HepG2 (cell line): ENCODE measurements at regions not wholly inside any gene's neighbourhood (a gene's known extent, or its start where the extent isn't known, plus 50 kb on each side); places are given as distances from the start of the nearest gene placed in this dataset.

Experiments
- ATAC-seq: fragments of 200-7000 bp; cut with Tn5 transposase; 3 replicates; pipeline ENCODE4 v1.9.1; 2020; ENCODE audit warnings: mild to moderate bottlenecking, moderate library complexity
- BruUV-seq: library from RNA; stranded (reverse); fragments of 400-500 nt; replicated peaks from 2 replicates; lab custom pipeline; 2021; lab: Mats Ljungman, UMichigan
- CTCF ChIA-PET: fragments of 300-600 bp; formaldehyde crosslinking; extraction: SDS; loops from one replicate; lab custom pipeline; 2021; ENCODE audit warnings: low total read pairs, inconsistent platforms, low intra/inter-chr PET ratio; lab: Yijun Ruan, JAX
- POLR2A ChIA-PET: fragments of 350-600 bp; sonication (Branson Sonifier 250); formaldehyde crosslinking; loops from one replicate; lab custom pipeline; 2020; ENCODE audit warnings: antibody characterized with exemption, inconsistent platforms; lab: Yijun Ruan, JAX
- DNase-seq: peaks from one replicate; pipeline ENCODE4 v3.0.0-alpha.2; 2015; ENCODE audit warnings: low spot score
- FAIRE-seq: peaks from 3 replicates; lab custom pipeline; 2011; peaks lifted over from hg19 to GRCh38; lab: Jason Lieb, UNC
- H2AFZ ChIP-seq: one replicate; pipeline ENCODE4 v1.6.1; 2011; ENCODE audit warnings: low read length, inconsistent platforms
- H3K27ac ChIP-seq: fragments of 300-600 bp; 3 replicates; pipeline ENCODE4 v1.8.0; 2011; ENCODE audit warnings: mixed run types, mild to moderate bottlenecking, mixed read lengths, low read length, inconsistent platforms; ENCODE audit not compliant: insufficient read depth; ENCODE audit errors: extremely low read length
- H3K27me3 ChIP-seq, 2 experiments: fragments of 200-600 bp in 1 of 2; 2 replicates in 1 of 2; 3 replicates in 1 of 2; pipeline versions ENCODE4 v1.6.0 to v1.8.0; 2011; ENCODE audit warnings: low read length in 2 of 2, mild to moderate bottlenecking in 2 of 2, moderate library complexity in 2 of 2, inconsistent platforms in 1 of 2; ENCODE audit not compliant: insufficient read depth in 2 of 2, control insufficient read depth in 1 of 2
- H3K36me3 ChIP-seq, 2 experiments: fragments of 200-600 bp in 1 of 2; replicated peaks in 1 of 2; 2 replicates in 1 of 2; 3 replicates in 1 of 2; pipeline versions ENCODE4 v1.5.1 to v1.8.0; 2011; ENCODE audit warnings: low read length in 2 of 2, inconsistent platforms in 1 of 2; ENCODE audit not compliant: insufficient read depth in 2 of 2, control insufficient read depth in 1 of 2
- H3K4me1 ChIP-seq: 2 replicates; pipeline ENCODE4 v1.5.1; 2012; ENCODE audit warnings: low read length, inconsistent platforms; ENCODE audit not compliant: insufficient read depth
- H3K4me2 ChIP-seq: 2 replicates; pipeline ENCODE4 v1.6.0; 2011; ENCODE audit warnings: low read depth, low read length, inconsistent platforms
- H3K4me3 ChIP-seq, 3 experiments: fragments of 200-600 bp in 1 of 3; sonication (generic), shearing (Covaris generic) in 1 of 3; replicated peaks in 1 of 3; 2 replicates each; pipeline ENCODE4 v1.5.1; 2011 to 2016; ENCODE audit warnings: low read length in 3 of 3, inconsistent platforms in 2 of 3, low read depth in 2 of 3, mild to moderate bottlenecking in 2 of 3, control low read depth in 1 of 3, mixed read lengths in 1 of 3; ENCODE audit not compliant: insufficient read depth in 1 of 3
- H3K79me2 ChIP-seq: one replicate; pipeline ENCODE4 v1.6.1; 2011; ENCODE audit warnings: low read length, inconsistent platforms; ENCODE audit not compliant: insufficient read depth
- H3K9ac ChIP-seq: 2 replicates; pipeline ENCODE4 v1.6.0; 2011; ENCODE audit warnings: mild to moderate bottlenecking, low read depth, low read length, inconsistent platforms; ENCODE audit not compliant: insufficient read depth
- H3K9me3 ChIP-seq: 2 replicates; pipeline ENCODE4 v1.5.1; 2012; ENCODE audit warnings: mild to moderate bottlenecking, low read length
- H4K20me1 ChIP-seq: 2 replicates; pipeline ENCODE4 v1.6.0; 2011; ENCODE audit warnings: inconsistent platforms, mild to moderate bottlenecking, low read length, moderate library complexity; ENCODE audit not compliant: insufficient read depth
- HMGXB3 ChIP-seq: sonication (generic); formaldehyde crosslinking; IDR thresholded peaks from 2 replicates; pipeline ENCODE4 v1.4.0; 2020; ENCODE audit warnings: missing genetic modification reagents, borderline replicate concordance
- MAZ ChIP-seq, 2 experiments: sonication (generic) in 1 of 2; formaldehyde crosslinking in 1 of 2; IDR thresholded peaks; 2 replicates each; pipeline versions ENCODE4 v1.5.0 to v1.6.1; 2012 to 2020; ENCODE audit warnings: low read depth in 2 of 2, mild to moderate bottlenecking in 2 of 2, borderline replicate concordance in 1 of 2, improper control_type of control experiment in 1 of 2, low read length in 1 of 2, missing genetic modification reagents in 1 of 2, moderate library complexity in 1 of 2
- MYC ChIP-seq: sonication (generic); formaldehyde crosslinking; IDR thresholded peaks from 2 replicates; pipeline ENCODE4 v1.9.0; 2021; ENCODE audit warnings: missing genetic modification reagents, borderline replicate concordance
- NFYB ChIP-seq: sonication (generic); formaldehyde crosslinking; IDR thresholded peaks from 2 replicates; pipeline ENCODE4 v1.4.0; 2020; ENCODE audit warnings: missing genetic modification reagents
- SETDB1 ChIP-seq: sonication (generic); formaldehyde crosslinking; IDR thresholded peaks from 2 replicates; pipeline ENCODE4 v1.5.1; 2020; ENCODE audit warnings: missing genetic modification reagents, mild to moderate bottlenecking, borderline replicate concordance
- ZBTB2 ChIP-seq: sonication (generic); formaldehyde crosslinking; IDR thresholded peaks from 2 replicates; pipeline ENCODE4 v1.8.0; 2022; ENCODE audit warnings: low read depth, missing genetic modification reagents
- ZBTB21 ChIP-seq: sonication (generic); formaldehyde crosslinking; IDR thresholded peaks from 2 replicates; pipeline ENCODE4 v1.4.0; 2020; ENCODE audit warnings: missing genetic modification reagents
- ZNF276 ChIP-seq: sonication (generic); formaldehyde crosslinking; IDR thresholded peaks from 2 replicates; pipeline ENCODE4 v1.4.0; 2020; ENCODE audit warnings: mild to moderate bottlenecking, low read depth, missing genetic modification reagents
- ZNF367 ChIP-seq: sonication (generic); formaldehyde crosslinking; IDR thresholded peaks from 2 replicates; pipeline ENCODE4 v1.4.0; 2020; ENCODE audit warnings: missing genetic modification reagents, borderline replicate concordance
- ZSCAN21 ChIP-seq: sonication (generic); formaldehyde crosslinking; IDR thresholded peaks from 2 replicates; pipeline ENCODE4 v1.8.0; 2022; ENCODE audit warnings: mild to moderate bottlenecking, missing genetic modification reagents, moderate library complexity, borderline replicate concordance
- WGBS: methylation state at CpG from one replicate; pipeline ENCODE4 v1.1.6; 2017; ENCODE audit warnings: low lambda C conversion rate; 5-methylcytosine and 5-hydroxymethylcytosine counted together
- in situ Hi-C: cut with HindIII; loops from 2 replicates; pipeline ENCODE4 v1.10.0; 2017; ENCODE audit warnings: low pct_unique_long_range_greater_than_20kb; ENCODE audit not compliant: extremely low pct_ligation_motif_present
- intact Hi-C: fragments of 100-400 bp; cut with micrococcal nuclease; formaldehyde crosslinking; loops from one replicate; pipeline ENCODE4 v1.10.0; 2022; ENCODE audit not compliant: unreplicated experiment

- no peak for TF ChIP-seq SETDB1
- TF ChIP-seq NFYB (CRISPR knock-in tag): no peak
- no peak for TF ChIP-seq ZNF276 (CRISPR knock-in tag)
- TF ChIP-seq ZNF367 (CRISPR knock-in tag): no peak
- no peak for TF ChIP-seq ZSCAN21 (CRISPR knock-in tag)
- no peak for TF ChIP-seq MAZ (IDR thresholded peaks at IDR 0.05; ENCODE audit: borderline replicate concordance, low read depth, low read length)
- no peak for TF ChIP-seq MAZ (CRISPR knock-in tag; IDR thresholded peaks at IDR 0.05; ENCODE audit: low read depth)
Measured at GRCh38 chr11:23948851-23949250, 548.0 kb upstream of the LUZP2 start (continued).

GRCh38 chr11:23953951-23954710 lies 542.7 kb upstream of the LUZP2 start:
- intact Hi-C loops: no loop called here
- POLR2A ChIA-PET: no interaction called here
- CTCF ChIA-PET: no interaction called here
- no peak overlapping the region for H3K4me3 ChIP-seq
- no peak overlapping the region for H3K9ac ChIP-seq
- H3K9me3 ChIP-seq: no peaks in the 10 kb centered on the region
- in situ Hi-C loops: no loop called here
- BruUV-seq: no TSS peak
- H2AFZ ChIP-seq: no peak overlapping the region
- H4K20me1 ChIP-seq: no peaks in the 10 kb centered on the region
- WGBS: 0% methylated on average over 2 of the region's 2 CpGs
- DNase-seq (no peak), ATAC-seq (no peak), FAIRE-seq (no peak)
- H3K4me1 ChIP-seq: no peaks in the 10 kb centered on the region
- H3K27me3 ChIP-seq: no peaks in the 10 kb centered on the region
- no peaks in the 10 kb centered on the region for H3K36me3 ChIP-seq
- H3K4me2 ChIP-seq: no peak overlapping the region
- no peaks in the 10 kb centered on the region for H3K79me2 ChIP-seq
- H3K27ac ChIP-seq: no peak overlapping the region
- no peak for TF ChIP-seq SETDB1
- no peak for TF ChIP-seq ZBTB21 (CRISPR knock-in tag)
- TF ChIP-seq HMGXB3 (CRISPR knock-in tag): no peak
- TF ChIP-seq ZBTB2 (CRISPR knock-in tag): no peak
- TF ChIP-seq MYC (CRISPR knock-in tag): no peak
